ENCODE measurements at regions not wholly inside any gene's neighbourhood (a gene's known extent, or its start where the extent isn't known, plus 50 kb on each side); places are given as distances from the start of the nearest gene placed in this dataset.

DNA sequence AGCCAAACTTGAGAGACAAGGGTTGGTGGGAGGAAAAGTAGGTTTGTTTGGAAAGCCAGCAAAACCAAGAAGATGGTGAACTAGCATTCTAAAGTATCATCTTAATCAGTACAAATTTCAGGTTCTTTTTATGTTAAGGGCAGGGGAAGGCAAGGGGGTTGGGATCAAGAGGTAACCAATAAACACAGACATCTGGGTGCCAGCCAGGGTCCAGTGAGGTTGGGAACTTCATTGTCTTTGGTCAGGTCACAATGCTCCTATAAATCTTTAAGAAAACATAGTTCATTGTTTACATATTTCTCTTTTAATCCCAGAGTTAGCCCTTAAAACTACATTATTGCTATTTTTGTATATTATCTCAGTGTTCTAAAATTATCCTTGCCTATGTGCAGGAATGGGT, 126.2 kb upstream of the NR5A2 start:
- H3K27ac ChIP-seq (replicated peaks in 1 of 4): no peak overlapping the region
- TF ChIP-seq POLR2A (IDR thresholded peaks at IDR 0.05; ENCODE audit: low read depth): no peak
- TF ChIP-seq, protein P1, sequence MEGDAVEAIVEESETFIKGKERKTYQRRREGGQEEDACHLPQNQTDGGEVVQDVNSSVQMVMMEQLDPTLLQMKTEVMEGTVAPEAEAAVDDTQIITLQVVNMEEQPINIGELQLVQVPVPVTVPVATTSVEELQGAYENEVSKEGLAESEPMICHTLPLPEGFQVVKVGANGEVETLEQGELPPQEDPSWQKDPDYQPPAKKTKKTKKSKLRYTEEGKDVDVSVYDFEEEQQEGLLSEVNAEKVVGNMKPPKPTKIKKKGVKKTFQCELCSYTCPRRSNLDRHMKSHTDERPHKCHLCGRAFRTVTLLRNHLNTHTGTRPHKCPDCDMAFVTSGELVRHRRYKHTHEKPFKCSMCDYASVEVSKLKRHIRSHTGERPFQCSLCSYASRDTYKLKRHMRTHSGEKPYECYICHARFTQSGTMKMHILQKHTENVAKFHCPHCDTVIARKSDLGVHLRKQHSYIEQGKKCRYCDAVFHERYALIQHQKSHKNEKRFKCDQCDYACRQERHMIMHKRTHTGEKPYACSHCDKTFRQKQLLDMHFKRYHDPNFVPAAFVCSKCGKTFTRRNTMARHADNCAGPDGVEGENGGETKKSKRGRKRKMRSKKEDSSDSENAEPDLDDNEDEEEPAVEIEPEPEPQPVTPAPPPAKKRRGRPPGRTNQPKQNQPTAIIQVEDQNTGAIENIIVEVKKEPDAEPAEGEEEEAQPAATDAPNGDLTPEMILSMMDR (IDR thresholded peaks at IDR 0.05): no peak
- TF ChIP-seq POLR2AphosphoS5 (IDR thresholded peaks at IDR 0.05): no peak
- no peak for TF ChIP-seq EP300 (IDR thresholded peaks at IDR 0.05)
- H3K9me3 ChIP-seq: peaks cover 0 to 3% (median 0%) of the 10 kb centered on the region in 4 donors
- H3K4me3 ChIP-seq: no peak overlapping the region
- H3K36me3 ChIP-seq: no peaks in the 10 kb centered on the region
- no peaks in the 10 kb centered on the region for H3K4me1 ChIP-seq
- no peak for DNase-seq (ENCODE audit: extremely low spot score)
- H3K27me3 ChIP-seq: no peaks in the 10 kb centered on the region
- intact Hi-C loops (cut with DNase I): no loop called here

GRCh38 chr1:199907361-199907760, 120.1 kb upstream of the NR5A2 start:
- H3K36me3 ChIP-seq: no peaks in the 10 kb centered on the region
- intact Hi-C loops (cut with DNase I): no loop called here
- H3K9me3 ChIP-seq: no peaks in the 10 kb centered on the region
- no peak overlapping the region for H3K4me3 ChIP-seq
- no peak for DNase-seq (ENCODE audit: extremely low spot score)
- H3K27me3 ChIP-seq: no peaks in the 10 kb centered on the region
- no peak overlapping the region for H3K27ac ChIP-seq (replicated peaks in 1 of 4)
- WGBS: 63% methylated on average over 2 of the region's 2 CpGs
- TF ChIP-seq EP300 (IDR thresholded peaks at IDR 0.05): no peak
- TF ChIP-seq POLR2AphosphoS5 (IDR thresholded peaks at IDR 0.05): no peak
- TF ChIP-seq POLR2A (IDR thresholded peaks at IDR 0.05; ENCODE audit: low read depth): no peak
- TF ChIP-seq, protein P1 (IDR thresholded peaks at IDR 0.05): no peak
- H3K4me1 ChIP-seq: no peaks in the 10 kb centered on the region

- no peak overlapping the region for H3K4me3 ChIP-seq
- H3K36me3 ChIP-seq: no peaks in the 10 kb centered on the region
- 77% methylated on average over 5 of the region's 5 CpGs for WGBS
- no peak for TF ChIP-seq POLR2A (IDR thresholded peaks at IDR 0.05; ENCODE audit: low read depth)
- TF ChIP-seq, protein P1 (IDR thresholded peaks at IDR 0.05): no peak
- TF ChIP-seq EP300 (IDR thresholded peaks at IDR 0.05): no peak
- TF ChIP-seq POLR2AphosphoS5 (IDR thresholded peaks at IDR 0.05): no peak
- no peaks in the 10 kb centered on the region for H3K4me1 ChIP-seq
- H3K27ac ChIP-seq (replicated peaks in 1 of 4): no peak overlapping the region
- H3K27me3 ChIP-seq: no peaks in the 10 kb centered on the region
- no peak for DNase-seq (ENCODE audit: extremely low spot score)
- no peaks in the 10 kb centered on the region for H3K9me3 ChIP-seq
- intact Hi-C loops (cut with DNase I): no loop called here
These were observed 118.4 kb upstream of the NR5A2 start for GRCh38 chr1:199909137-199909536.

DNA sequence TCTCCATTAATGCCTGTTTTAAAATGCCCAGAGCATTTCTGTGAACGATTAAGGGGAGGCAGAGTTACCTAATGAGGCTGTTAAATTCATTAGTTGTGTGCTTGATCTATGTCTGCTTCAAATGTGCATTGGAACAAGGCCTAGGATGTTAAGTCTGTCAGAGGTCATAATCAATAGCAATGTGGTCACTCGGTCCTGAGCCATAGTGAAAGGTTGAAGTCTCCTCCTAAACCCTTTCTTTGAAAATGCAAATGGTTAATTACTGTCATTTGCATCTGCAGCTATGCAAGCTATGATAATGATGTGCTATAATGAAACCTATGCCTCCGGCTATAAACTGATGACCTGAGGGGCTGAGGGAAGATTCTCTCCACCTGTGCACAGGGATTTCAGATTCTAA, 114.2 kb upstream of the NR5A2 start:
- WGBS: 68% methylated on average over 3 of the region's 3 CpGs
- intact Hi-C loops (cut with DNase I): no loop called here
- no peak overlapping the region for H3K27ac ChIP-seq (replicated peaks in 1 of 4)
- H3K36me3 ChIP-seq: no peaks in the 10 kb centered on the region
- H3K4me1 ChIP-seq: no peaks in the 10 kb centered on the region
- TF ChIP-seq POLR2AphosphoS5 (IDR thresholded peaks at IDR 0.05): no peak
- TF ChIP-seq, protein P1 (IDR thresholded peaks at IDR 0.05): no peak
- TF ChIP-seq EP300 (IDR thresholded peaks at IDR 0.05): no peak
- TF ChIP-seq POLR2A (IDR thresholded peaks at IDR 0.05; ENCODE audit: low read depth): no peak
- no peak for DNase-seq (ENCODE audit: extremely low spot score)
- no peaks in the 10 kb centered on the region for H3K9me3 ChIP-seq
- no peak overlapping the region for H3K4me3 ChIP-seq
- no peaks in the 10 kb centered on the region for H3K27me3 ChIP-seq

- 84% methylated on average over 5 of the region's 5 CpGs for WGBS
- no peak overlapping the region for H3K4me3 ChIP-seq
- no peak overlapping the region for H3K27ac ChIP-seq (replicated peaks in 1 of 4)
- no peak for DNase-seq (ENCODE audit: extremely low spot score)
- H3K36me3 ChIP-seq: no peaks in the 10 kb centered on the region
- no peaks in the 10 kb centered on the region for H3K27me3 ChIP-seq
- TF ChIP-seq POLR2A (IDR thresholded peaks at IDR 0.05; ENCODE audit: low read depth) (no peak), EP300 (IDR thresholded peaks at IDR 0.05) (no peak), POLR2AphosphoS5 (IDR thresholded peaks at IDR 0.05) (no peak)
- TF ChIP-seq, protein P1 (IDR thresholded peaks at IDR 0.05): no peak
- no peaks in the 10 kb centered on the region for H3K4me1 ChIP-seq
- no peaks in the 10 kb centered on the region for H3K9me3 ChIP-seq
- intact Hi-C loops (cut with DNase I): no loop called here
These were observed 113.0 kb upstream of the NR5A2 start for GRCh38 chr1:199914546-199914945.
